Lower lobe of right lung (tissue), 2 donors: ENCODE measurements at regions not wholly inside any gene's neighbourhood (a gene's known extent, or its start where the extent isn't known, plus 50 kb on each side); places are given as distances from the start of the nearest gene placed in this dataset.

Experiments used
- ATAC-seq, 2 donors: fragments of 200-7000 bp; cut with Tn5 transposase; one replicate each; pipeline ENCODE4 v1.9.1; 2020 to 2022; ENCODE audit warnings: mild to moderate bottlenecking in 2 of 2, moderate library complexity in 2 of 2
- DNase-seq: peaks from one replicate; pipeline ENCODE4 v3.0.0-alpha.2; 2020
- H3K27ac ChIP-seq: fragments of 200-600 bp; one replicate; pipeline ENCODE4 v1.8.0; 2022
- H3K27me3 ChIP-seq: fragments of 200-600 bp; one replicate; pipeline ENCODE4 v1.8.0; 2022; ENCODE audit warnings: low read depth
- H3K36me3 ChIP-seq: fragments of 200-600 bp; one replicate; pipeline ENCODE4 v1.8.0; 2022; ENCODE audit warnings: mild to moderate bottlenecking
- H3K4me1 ChIP-seq: fragments of 200-600 bp; one replicate; pipeline ENCODE4 v1.8.0; 2022
- H3K4me3 ChIP-seq: fragments of 200-600 bp; one replicate; pipeline ENCODE4 v1.8.0; 2022; ENCODE audit warnings: mild to moderate bottlenecking
- H3K9me3 ChIP-seq: fragments of 200-600 bp; one replicate; pipeline ENCODE4 v1.8.0; 2022
- CTCF ChIP-seq: fragments of 200-600 bp; IDR thresholded peaks from one replicate; pipeline ENCODE4 v1.8.0; 2022; ENCODE audit warnings: antibody characterized with exemption, mild to moderate bottlenecking
- intact Hi-C: fragments of 100-400 bp; cut with DNase I; formaldehyde crosslinking; loops from one replicate; pipeline ENCODE4 v1.11.0; 2022
- donor health status: DM: no; HTN: yes; CAD: no; lungs with severe emphysema.

DNA sequence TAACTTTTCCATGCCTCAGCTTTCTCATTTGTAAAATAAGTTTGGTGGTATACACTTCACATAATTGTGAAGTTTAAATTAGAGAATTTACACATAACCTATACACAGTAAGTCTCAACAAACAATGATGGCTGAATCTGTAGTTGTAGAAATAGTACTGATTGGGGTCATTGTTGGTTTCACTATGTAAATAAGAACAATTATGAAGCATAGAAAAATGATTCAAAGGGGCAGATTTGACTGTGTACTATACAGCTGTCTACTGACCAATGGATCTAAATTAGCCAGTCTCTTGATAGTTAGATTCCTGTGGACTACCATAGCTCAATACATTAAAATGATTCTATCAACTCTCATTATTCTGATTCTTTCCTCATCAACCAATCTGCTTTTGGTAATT lies 181.1 kb upstream of the STXBP5 start:
- ATAC-seq (no peak), DNase-seq (no peak)
- H3K9me3 ChIP-seq, result no peaks in the 10 kb centered on the region
- no peak overlapping the region for H3K4me3 ChIP-seq
- no peaks in the 10 kb centered on the region for H3K27me3 ChIP-seq
- no peaks in the 10 kb centered on the region for H3K36me3 ChIP-seq
- intact Hi-C loops, result no loop called here
- no peak for TF ChIP-seq CTCF
- no peaks in the 10 kb centered on the region for H3K4me1 ChIP-seq
- H3K27ac ChIP-seq, result no peak overlapping the region

DNA sequence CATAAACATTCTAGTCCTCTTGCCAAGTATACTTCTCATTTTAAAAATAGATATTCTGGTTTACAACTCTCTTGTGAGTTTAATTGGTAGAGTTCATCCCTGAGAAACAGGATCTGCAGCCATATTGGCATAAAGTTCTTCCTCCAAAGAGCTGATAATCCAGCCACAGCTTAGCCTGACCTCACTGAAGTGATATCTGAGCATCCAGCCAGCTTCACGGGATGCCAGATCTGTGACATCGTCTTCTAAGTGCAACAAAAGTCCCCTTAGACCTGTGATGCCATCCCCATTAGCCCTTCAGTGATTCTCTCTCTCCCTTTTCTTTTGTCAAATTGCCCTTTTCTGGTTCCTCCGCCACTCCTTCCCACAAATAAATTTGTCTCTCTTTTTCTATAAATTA lies 180.6 kb upstream of the STXBP5 start:
- H3K27me3 ChIP-seq, result no peaks in the 10 kb centered on the region
- intact Hi-C loops, result no loop called here
- ATAC-seq, result no peak
- H3K4me1 ChIP-seq, result no peaks in the 10 kb centered on the region
- TF ChIP-seq CTCF, result no peak
- no peak overlapping the region for H3K4me3 ChIP-seq
- DNase-seq, result no peak
- H3K27ac ChIP-seq, result no peak overlapping the region
- H3K9me3 ChIP-seq, result no peaks in the 10 kb centered on the region
- H3K36me3 ChIP-seq, result no peaks in the 10 kb centered on the region

DNA sequence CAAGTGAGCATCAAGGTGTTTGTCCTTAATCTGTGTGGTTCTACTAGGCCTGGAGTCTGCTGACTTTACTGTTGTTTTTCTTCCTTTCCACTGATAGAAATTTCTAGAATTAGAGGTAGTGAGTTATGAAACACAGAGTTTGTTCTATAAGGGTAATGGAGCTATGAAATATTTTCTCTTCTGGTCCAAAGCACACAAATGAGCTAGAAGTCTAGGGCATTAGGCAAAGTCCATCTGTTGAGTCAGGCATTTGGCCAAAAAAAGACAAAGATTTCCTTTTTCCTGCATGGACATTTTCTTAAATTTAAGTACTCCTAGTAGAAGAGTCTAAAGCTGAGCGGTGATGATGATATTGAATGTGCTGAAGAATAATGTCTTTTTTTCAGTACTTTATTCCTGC lies 174.3 kb upstream of the STXBP5 start:
- H3K4me3 ChIP-seq, result no peak overlapping the region
- H3K9me3 ChIP-seq, result no peaks in the 10 kb centered on the region
- H3K27ac ChIP-seq, result no peak overlapping the region
- no peaks in the 10 kb centered on the region for H3K36me3 ChIP-seq
- no peaks in the 10 kb centered on the region for H3K4me1 ChIP-seq
- intact Hi-C loops, result no loop called here
- DNase-seq, result no peak
- no peak for ATAC-seq
- no peak for TF ChIP-seq CTCF
- H3K27me3 ChIP-seq, result no peaks in the 10 kb centered on the region

DNA sequence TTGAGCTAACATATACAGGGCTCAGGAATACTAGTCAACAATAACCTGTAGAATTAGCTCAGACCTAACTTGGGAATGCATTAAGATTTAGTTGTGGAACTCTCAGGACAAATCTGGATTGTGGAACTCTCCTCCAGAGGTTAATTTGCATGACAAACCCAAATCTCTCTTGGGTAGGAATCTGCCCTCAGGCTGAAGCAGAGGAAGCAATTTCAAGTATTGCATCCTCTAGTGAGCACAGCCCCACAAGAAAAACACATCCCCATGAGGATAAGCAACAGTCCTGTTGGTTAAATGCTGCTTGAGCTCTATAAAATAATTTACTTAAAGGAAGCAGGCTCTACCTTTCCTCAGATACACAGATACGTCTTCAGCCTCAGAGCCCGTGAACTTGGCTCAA lies 170.9 kb upstream of the STXBP5 start:
- H3K27me3 ChIP-seq, result no peaks in the 10 kb centered on the region
- no peak overlapping the region for H3K27ac ChIP-seq
- DNase-seq (no peak), ATAC-seq (no peak)
- H3K4me3 ChIP-seq, result no peak overlapping the region
- intact Hi-C loops, result no loop called here
- no peaks in the 10 kb centered on the region for H3K36me3 ChIP-seq
- no peak for TF ChIP-seq CTCF
- no peaks in the 10 kb centered on the region for H3K4me1 ChIP-seq
- no peaks in the 10 kb centered on the region for H3K9me3 ChIP-seq

GRCh38 chr6:147035886-147036285 lies 168.3 kb upstream of the STXBP5 start:
- H3K27ac ChIP-seq, result no peak overlapping the region
- ATAC-seq (no peak), DNase-seq (no peak)
- no peaks in the 10 kb centered on the region for H3K9me3 ChIP-seq
- no peak overlapping the region for H3K4me3 ChIP-seq
- no peaks in the 10 kb centered on the region for H3K4me1 ChIP-seq
- no peaks in the 10 kb centered on the region for H3K27me3 ChIP-seq
- intact Hi-C loops, result no loop called here
- TF ChIP-seq CTCF, result no peak
- H3K36me3 ChIP-seq, result no peaks in the 10 kb centered on the region

GRCh38 chr6:147037881-147038280 lies 166.3 kb upstream of the STXBP5 start:
- DNase-seq, result no peak
- ATAC-seq, result no peak
- H3K27me3 ChIP-seq, result no peaks in the 10 kb centered on the region
- TF ChIP-seq CTCF, result no peak
- no peak overlapping the region for H3K4me3 ChIP-seq
- H3K9me3 ChIP-seq, result no peaks in the 10 kb centered on the region
- H3K4me1 ChIP-seq, result no peaks in the 10 kb centered on the region
- no peak overlapping the region for H3K27ac ChIP-seq
- H3K36me3 ChIP-seq, result no peaks in the 10 kb centered on the region
- intact Hi-C loops, result no loop called here
